ENCODE measurements at regions not wholly inside any gene's neighbourhood (a gene's known extent, or its start where the extent isn't known, plus 50 kb on each side); places are given as distances from the start of the nearest gene placed in this dataset.

DNA sequence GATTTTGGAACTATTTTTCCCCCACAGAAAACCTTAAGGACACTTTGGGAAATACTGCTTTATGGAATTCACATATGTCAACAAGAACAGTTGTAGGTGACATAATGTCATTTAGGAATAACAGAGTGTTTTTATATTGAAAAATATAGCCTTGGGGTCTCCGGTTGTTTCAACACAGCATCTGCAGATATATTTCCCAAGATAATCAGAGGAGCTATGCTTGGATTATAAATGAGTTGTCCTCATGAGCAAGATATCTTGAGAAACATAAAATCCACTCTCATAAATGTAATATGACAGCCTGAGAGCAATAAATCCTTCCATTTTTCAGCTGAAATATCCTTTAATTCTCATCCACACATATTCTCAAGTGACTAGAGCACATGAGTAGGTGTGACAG lies 473.7 kb upstream of the LMCD1 start:
- H4K20me1 ChIP-seq (ENCODE audit: insufficient read depth, low read length): no peaks in the 10 kb centered on the region
- DNase-seq (no peak), ATAC-seq (ENCODE audit: low read depth) (no peak)
- no peak overlapping the region for H4K5ac ChIP-seq (ENCODE audit: low read depth, low read length)
- no peak overlapping the region for H2BK5ac ChIP-seq (ENCODE audit: low read depth, low read length, poor library complexity, severe bottlenecking)
- H3K4me2 ChIP-seq (ENCODE audit: low read depth, low read length): no peak overlapping the region
- H3K9me3 ChIP-seq (ENCODE audit: control insufficient read depth, insufficient read depth, low read length): peaks cover 4% of the 10 kb centered on the region
- H4K91ac ChIP-seq (ENCODE audit: insufficient read depth, low read depth, low read length): no peak overlapping the region
- dilution Hi-C loops (cut with HindIII; ENCODE audit: low sequenced_read_pairs, unreplicated experiment) (no loop called here), in situ Hi-C loops (cut with MboI; ENCODE audit: low sequenced_read_pairs) (no loop called here), intact Hi-C loops (cut with micrococcal nuclease) (no loop called here)
- no TSS peak for BruUV-seq (replicated peaks)
- no CpG with 5 or more reads among the region's 1 CpG for WGBS, 2 experiments (ENCODE audit: extremely low coverage in 2 of 2, insufficient read length in 1 of 2)
- H3K56ac ChIP-seq (ENCODE audit: extremely low read depth, insufficient read depth, low read length): no peak overlapping the region
- H2BK120ac ChIP-seq (ENCODE audit: low read depth, low read length): no peak overlapping the region
- no peak overlapping the region for H2AFZ ChIP-seq (replicated peaks; ENCODE audit: low read length, poor library complexity)
- H3K9ac ChIP-seq (ENCODE audit: low read depth, low read length): no peak overlapping the region
- H3K14ac ChIP-seq (replicated peaks; ENCODE audit: low read depth, low read length): no peak overlapping the region
- no peak overlapping the region for H3K18ac ChIP-seq (ENCODE audit: low read depth, low read length)
- TF ChIP-seq BHLHE40 (IDR thresholded peaks at IDR 0.05; ENCODE audit: low read depth, low read length): no peak
- no peak for TF ChIP-seq POLR2A (IDR thresholded peaks at IDR 0.05; ENCODE audit: low read depth, low read length)
- TF ChIP-seq NFE2L2 (IDR thresholded peaks at IDR 0.05; ENCODE audit: low read depth, low read length): no peak
- TF ChIP-seq SMC3 (IDR thresholded peaks at IDR 0.05; ENCODE audit: low read depth, low read length): no peak
- TF ChIP-seq, protein P1, sequence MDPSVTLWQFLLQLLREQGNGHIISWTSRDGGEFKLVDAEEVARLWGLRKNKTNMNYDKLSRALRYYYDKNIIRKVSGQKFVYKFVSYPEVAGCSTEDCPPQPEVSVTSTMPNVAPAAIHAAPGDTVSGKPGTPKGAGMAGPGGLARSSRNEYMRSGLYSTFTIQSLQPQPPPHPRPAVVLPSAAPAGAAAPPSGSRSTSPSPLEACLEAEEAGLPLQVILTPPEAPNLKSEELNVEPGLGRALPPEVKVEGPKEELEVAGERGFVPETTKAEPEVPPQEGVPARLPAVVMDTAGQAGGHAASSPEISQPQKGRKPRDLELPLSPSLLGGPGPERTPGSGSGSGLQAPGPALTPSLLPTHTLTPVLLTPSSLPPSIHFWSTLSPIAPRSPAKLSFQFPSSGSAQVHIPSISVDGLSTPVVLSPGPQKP (IDR thresholded peaks at IDR 0.05; ENCODE audit: borderline replicate concordance, low read depth, low read length): no peak
- TF ChIP-seq FOS (IDR thresholded peaks at IDR 0.05; ENCODE audit: low read depth, low read length): no peak
- no peak for TF ChIP-seq RAD21 (IDR thresholded peaks at IDR 0.05; ENCODE audit: low read length)
- TF ChIP-seq MAFK (IDR thresholded peaks at IDR 0.05; ENCODE audit: low read depth, low read length): no peak
- TF ChIP-seq RCOR1 (IDR thresholded peaks at IDR 0.05; ENCODE audit: insufficient replicate concordance, low read length): no peak
- TF ChIP-seq, protein P2, sequence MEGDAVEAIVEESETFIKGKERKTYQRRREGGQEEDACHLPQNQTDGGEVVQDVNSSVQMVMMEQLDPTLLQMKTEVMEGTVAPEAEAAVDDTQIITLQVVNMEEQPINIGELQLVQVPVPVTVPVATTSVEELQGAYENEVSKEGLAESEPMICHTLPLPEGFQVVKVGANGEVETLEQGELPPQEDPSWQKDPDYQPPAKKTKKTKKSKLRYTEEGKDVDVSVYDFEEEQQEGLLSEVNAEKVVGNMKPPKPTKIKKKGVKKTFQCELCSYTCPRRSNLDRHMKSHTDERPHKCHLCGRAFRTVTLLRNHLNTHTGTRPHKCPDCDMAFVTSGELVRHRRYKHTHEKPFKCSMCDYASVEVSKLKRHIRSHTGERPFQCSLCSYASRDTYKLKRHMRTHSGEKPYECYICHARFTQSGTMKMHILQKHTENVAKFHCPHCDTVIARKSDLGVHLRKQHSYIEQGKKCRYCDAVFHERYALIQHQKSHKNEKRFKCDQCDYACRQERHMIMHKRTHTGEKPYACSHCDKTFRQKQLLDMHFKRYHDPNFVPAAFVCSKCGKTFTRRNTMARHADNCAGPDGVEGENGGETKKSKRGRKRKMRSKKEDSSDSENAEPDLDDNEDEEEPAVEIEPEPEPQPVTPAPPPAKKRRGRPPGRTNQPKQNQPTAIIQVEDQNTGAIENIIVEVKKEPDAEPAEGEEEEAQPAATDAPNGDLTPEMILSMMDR (conservative IDR thresholded peaks at IDR 0.05; ENCODE audit: low read depth, low read length): no peak
- TF ChIP-seq, protein P3, sequence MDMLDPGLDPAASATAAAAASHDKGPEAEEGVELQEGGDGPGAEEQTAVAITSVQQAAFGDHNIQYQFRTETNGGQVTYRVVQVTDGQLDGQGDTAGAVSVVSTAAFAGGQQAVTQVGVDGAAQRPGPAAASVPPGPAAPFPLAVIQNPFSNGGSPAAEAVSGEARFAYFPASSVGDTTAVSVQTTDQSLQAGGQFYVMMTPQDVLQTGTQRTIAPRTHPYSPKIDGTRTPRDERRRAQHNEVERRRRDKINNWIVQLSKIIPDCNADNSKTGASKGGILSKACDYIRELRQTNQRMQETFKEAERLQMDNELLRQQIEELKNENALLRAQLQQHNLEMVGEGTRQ (IDR thresholded peaks at IDR 0.05; ENCODE audit: low read depth, low read length): no peak
- no peak for TF ChIP-seq CEBPB (IDR thresholded peaks at IDR 0.05; ENCODE audit: low read depth, low read length)
- TF ChIP-seq CHD1 (IDR thresholded peaks at IDR 0.05; ENCODE audit: low read depth, low read length): no peak
- no peak overlapping the region for H2AK5ac ChIP-seq (ENCODE audit: low read depth, low read length)
- H3K79me1 ChIP-seq (ENCODE audit: low read depth in 1 of 2, low read length in 2 of 2): no peaks in the 10 kb centered on the region
- no peak overlapping the region for H3K23ac ChIP-seq (ENCODE audit: low read depth, low read length)
- no peaks in the 10 kb centered on the region for H3K27me3 ChIP-seq (ENCODE audit: control insufficient read depth, insufficient read depth, low read length)
- POLR2A ChIA-PET (ENCODE audit: unreplicated experiment): no interaction called here
- H2AK9ac ChIP-seq (replicated peaks; ENCODE audit: low read depth, low read length, poor library complexity): no peak overlapping the region
- H3K4me3 ChIP-seq (ENCODE audit: insufficient read depth, low read depth, low read length): no peak overlapping the region
- no peak overlapping the region for H3K4ac ChIP-seq (ENCODE audit: low read depth, low read length)
- no peak overlapping the region for H4K8ac ChIP-seq (ENCODE audit: low read depth in 2 of 2, low read length in 2 of 2)
- H3K27ac ChIP-seq (ENCODE audit: insufficient read depth, low read length): no peak overlapping the region
- no peaks in the 10 kb centered on the region for H3K36me3 ChIP-seq (ENCODE audit: control insufficient read depth, insufficient read depth, low read length)
- H2BK20ac ChIP-seq (ENCODE audit: low read depth, low read length): no peak overlapping the region
- CTCF ChIA-PET: no interaction called here
- no peak overlapping the region for H2BK15ac ChIP-seq (ENCODE audit: low read depth, low read length)
- no peaks in the 10 kb centered on the region for H3K9me1 ChIP-seq (ENCODE audit: insufficient read depth, low read length)
- no peaks in the 10 kb centered on the region for H3K4me1 ChIP-seq (ENCODE audit: control insufficient read depth, insufficient read depth, low read length)

Measured in IMR-90 (cell line).